ENCODE measurements at regions not wholly inside any gene's neighbourhood (a gene's known extent, or its start where the extent isn't known, plus 50 kb on each side); places are given as distances from the start of the nearest gene placed in this dataset.

DNA sequence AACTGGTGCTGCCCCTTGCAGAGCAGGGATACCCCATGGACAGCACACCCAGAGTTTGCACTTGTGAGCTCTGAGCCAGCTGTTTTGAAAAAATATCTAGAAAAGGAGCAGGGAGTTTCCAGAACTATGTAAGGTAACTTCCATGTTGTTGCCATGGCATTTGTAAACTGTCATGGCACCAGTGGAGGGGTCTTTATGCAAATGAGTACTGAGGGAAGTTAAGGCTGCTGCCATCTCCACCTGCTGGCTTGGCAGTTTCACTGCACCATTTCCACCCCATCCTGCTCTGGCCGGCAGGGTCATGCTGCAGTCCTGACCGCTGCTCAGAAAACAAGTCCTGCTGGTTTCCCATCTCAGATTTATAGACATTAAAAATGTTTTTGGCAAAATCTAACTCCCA is 52.3 kb upstream of the SNTG2 start:
- DNase-seq: peak in 1 of 2 experiments; percentile 3

DNA sequence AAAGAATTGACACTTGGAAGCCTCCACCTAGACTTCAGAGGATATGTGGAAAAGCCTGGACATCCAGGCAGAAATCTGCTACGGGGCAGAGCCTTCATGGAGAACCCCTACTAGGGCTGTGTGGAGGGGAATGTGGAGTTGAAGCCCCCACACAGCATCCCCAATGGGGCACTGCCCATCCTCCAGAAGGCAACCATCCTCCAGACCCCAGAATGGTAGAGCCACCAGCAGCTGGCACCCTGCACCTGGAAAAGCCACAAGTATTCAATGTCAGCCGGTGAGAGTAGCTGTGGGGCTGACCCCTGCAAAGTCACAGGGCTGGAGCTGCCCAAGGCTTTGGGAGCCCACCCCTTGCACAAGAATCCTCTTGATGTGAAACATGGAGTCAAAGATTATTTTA is 53.6 kb upstream of the SNTG2 start:
- DNase-seq: no peak

DNA sequence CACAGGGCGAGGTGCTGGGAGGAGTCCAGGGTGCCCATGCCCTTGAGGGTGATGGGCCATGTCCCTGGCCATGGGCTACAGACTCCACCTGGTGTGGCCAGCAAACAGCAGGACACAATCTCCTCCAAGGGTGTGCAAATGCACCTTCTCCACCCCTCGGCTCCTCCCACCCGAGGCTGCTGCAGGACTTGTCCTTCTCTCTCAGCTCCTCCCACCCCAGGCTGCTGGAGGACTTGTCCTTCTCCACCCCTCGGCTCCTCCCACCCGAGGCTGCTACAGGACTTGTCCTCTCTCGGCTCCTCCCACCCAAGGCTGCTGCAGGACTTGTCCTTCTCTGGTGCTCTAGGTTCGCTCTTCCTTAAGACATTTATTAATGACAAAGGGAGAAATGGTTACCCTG is 57.3 kb upstream of the SNTG2 start:
- no peak for DNase-seq

DNA sequence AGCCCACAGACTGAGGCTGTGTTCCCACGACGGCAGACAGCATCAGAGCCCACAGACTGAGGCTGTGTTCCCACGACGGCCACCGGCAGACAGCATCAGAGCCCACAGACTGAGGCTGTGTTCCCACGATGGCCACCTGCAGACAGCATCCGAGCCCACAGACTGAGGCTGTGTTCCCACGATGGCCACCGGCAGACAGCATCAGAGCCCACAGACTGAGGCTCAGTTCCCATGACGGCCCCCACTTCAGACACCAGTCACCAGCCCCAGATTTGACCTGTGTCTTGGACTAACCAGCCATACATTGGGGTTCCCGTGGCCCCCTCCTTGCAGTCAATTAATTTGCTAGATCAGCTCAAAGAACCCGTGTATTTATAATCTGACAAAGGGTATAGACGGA is 57.8 kb upstream of the SNTG2 start:
- DNase-seq: no peak

DNA sequence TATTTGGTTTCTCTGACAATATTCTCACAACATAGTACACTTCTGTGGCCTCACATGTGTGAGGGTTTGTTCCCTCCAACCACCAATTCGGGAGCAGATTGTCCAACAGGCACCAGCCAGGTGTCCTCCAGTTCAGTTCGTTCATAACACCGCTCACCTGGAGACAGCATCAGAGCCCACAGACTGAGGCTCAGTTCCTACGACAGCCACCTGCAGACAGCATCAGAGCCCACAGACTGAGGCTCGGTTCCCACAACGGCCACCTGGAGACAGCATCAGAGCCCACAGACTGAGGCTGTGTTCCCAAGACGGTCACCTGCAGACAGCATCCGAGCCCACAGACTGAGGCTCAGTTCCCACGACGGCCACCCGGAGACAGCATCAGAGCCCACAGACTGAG is 58.2 kb upstream of the SNTG2 start:
- no peak for DNase-seq

DNA sequence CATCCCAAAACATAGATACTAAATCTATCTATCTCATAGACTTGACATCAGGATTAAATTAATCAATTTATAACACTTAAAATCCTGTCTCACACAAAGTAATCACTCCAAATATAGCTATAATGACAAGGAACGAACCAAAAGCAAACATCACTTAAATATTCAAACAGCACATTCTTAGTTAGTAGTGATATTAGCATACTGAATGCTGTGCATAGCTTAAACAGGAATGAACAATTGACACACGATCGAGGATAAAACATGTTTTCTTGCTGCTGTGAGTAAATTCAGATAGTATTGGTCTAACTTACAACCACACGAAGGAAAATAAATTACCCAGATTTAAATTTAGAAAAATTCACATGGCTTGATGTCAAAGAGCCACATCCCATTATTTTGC is 58.9 kb upstream of the SNTG2 start:
- DNase-seq: no peak

DNA sequence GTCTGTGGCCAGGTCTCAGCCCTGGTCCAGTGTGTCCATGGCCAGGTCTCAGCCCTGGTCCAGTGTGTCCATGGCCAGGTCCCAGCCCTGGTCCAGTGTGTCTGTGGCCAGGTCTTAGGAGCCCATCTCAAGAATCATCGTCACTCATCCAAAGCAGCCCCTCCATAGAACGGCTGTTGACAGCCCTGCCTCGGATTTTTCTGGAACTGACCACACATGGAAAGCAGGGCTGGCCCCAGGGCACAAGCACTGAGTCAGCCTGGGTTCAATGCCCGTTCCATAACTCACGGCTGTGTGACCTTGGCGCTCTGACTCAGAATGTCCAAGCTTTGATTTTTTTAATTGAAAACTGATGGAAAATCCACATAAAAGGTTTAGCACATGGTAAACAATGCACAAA is 59.9 kb upstream of the SNTG2 start:
- DNase-seq: no peak

DNA sequence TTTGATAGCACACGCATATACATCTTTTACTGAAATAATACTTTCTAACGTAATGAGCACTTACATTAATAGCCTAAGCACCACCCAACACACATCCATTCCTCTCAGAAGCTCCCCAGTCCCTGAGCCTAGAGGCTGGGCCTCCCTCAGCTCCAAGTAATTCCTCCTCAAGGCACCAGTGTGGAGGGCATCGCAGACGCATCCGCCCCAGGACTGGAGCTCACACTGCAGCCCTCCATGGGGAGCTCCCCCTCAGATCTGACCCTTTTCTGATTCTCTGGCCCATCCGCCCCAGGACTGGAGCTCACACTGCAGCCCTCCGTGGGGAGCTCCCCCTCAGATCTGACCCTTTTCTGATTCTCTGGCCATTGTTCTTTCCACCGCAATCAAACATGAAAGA is 60.4 kb upstream of the SNTG2 start:
- no peak for DNase-seq

DNA sequence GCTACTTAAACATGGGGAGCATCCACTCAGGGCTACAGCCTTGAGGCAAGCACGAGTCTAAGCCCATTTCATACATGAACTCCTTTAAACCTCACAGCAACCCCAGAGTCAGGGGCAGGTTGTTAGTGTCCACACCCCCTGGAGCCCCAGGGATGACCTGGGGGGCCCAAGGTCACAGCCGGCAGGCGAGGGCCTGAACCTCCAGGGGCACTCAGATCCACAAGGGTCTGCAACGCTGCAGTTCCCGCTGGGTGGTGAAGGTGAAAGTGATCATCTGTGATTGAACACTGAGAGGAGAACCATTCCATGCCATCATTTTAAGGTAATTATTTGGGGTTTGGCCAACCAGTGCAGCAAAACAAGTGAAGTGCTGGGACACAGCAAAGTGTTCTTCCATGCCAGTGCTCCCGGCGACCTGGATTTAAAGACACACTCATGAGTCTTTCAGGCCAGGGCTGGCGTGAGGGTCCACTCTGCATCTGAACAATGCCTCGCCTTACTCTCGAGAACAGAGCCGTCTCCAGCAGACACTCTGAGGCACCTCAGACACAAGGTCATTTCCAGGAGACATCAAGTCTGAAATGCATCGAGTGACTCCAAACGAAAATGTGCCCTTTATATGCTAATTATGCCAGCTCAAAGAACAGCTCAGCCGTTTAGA is 61.6 kb upstream of the SNTG2 start:
- DNase-seq: no peak

DNA sequence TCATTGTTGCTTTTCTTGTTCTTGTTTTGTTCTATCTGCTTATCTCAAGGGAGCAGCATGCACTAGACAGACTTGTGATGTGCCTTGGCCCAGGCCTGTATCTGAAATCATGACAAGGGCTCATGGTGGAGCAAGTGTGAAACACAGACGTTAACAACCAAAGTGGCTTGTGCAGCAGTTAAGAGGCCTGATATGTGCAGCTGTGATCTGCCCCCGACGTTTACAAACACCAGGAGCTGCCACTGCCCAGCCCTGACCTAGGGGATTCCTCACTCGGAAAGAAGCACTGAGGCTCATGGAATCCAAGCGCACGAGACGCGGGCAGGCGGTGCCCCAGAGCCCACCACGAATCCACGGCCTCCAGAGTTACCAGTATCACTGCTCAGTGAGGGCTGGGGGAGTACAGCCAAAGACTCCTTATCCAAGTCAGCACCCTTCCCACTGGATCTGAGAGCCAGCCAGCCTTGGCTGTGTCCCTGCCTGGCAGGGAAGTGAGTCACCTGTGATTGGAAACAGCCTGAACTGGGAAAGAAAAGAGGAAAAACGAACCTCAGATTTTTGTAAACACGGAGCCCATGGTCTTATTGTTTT is 62.3 kb upstream of the SNTG2 start:
- no peak for DNase-seq

DNA sequence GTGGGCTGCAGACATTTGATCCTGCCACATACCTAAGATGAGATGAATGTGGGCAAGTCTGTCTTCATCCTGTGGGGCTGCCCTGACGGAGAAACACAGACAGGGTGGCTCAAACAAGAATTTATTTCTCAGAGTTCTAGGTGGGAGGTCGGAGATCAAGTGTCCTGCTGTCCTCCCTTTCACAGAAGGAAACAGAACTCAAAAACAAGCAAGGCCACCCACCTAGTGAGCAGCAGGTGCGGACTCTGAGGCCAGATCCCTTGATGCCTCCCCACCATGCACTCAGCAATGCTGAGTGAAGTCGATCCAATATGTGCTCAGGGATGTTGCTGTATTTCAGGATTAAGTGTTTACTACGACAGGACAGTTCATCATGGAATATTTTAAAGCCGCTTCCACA is 63.0 kb upstream of the SNTG2 start:
- DNase-seq: no peak

DNA sequence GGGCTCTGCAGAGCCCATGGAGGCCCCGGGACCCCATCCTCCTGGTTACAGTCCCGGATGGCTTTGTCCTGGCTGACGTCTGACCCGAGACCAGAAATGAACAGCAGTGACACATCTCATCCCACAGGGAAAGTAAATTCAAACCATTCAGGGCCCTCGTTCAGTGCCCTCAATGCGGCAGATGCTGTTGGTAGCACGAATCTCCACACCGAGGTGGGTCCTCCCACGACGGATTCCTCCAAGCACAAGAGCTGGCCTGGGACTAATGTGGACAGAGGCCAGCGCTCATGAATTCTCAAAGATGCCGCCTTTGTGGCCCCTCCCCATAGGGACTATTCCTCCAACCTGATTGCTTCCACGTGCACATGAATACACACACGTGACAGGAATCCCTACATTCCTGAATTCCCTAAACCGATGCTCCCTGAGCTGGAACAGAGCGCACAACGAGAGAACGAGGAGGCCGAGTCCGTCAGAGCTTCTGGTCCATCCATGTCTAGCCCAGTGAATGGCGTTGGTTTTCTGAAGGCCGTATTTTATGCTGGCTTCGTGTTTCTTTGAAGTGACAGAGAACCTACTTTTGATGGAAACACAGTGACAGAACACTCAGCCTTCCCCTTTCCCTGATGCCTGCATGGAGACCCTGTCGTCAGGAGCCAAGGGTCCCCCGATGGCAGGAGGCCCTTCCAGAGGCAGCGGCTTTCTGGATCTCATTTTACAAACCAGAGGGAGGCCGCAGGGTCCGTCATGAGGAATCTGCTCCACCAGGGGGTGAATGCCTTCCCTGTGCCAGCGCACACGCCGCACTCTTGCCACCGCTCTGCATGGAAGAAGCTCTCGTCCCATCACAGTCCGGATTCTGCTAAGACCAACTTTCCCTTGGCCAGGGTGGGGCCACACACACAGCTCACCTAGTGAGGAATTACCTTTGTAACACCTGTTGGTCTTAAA is 64.3 kb upstream of the SNTG2 start:
- no peak for DNase-seq

DNA sequence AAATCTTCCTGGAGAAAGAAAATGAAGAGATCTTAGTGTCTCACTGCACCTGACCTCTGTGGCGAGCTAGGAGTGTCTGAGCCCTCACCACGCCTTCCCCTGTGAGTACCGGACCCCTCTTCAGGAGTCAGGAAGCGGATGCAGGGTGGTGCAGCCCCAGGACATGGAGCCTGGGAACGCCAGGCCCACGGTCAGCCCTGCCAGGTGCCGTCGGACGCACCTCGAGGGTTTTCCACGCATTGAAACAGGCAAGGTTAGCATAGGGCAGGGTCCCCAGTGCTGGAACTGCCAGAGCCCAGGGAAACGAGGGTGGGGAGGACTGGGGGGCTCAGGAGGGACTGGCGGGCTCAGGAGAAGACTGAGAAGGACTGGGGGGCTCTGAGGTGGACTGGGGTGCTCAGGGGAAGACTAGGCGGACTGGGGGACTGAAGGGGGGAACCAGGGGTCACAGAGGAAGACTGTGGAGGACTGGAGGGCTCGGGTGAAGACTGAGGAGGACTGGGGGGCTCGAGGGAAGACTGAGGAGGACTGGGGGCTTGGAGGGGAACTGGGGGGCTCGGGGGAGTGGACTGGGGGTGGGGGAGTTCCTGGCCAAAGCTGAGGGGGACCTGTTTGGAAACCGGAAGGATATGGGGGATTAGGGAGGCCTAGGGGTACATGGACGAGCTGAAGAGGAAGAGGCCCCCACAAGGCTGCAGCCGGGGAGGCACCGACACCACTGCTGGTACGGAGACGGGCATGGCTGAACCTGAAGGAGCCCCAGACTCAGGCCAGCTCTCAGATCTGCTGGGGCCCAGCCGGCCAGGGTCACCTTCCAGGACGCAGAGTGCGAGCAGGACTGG is 65.2 kb upstream of the SNTG2 start:
- DNase-seq: no peak

DNA sequence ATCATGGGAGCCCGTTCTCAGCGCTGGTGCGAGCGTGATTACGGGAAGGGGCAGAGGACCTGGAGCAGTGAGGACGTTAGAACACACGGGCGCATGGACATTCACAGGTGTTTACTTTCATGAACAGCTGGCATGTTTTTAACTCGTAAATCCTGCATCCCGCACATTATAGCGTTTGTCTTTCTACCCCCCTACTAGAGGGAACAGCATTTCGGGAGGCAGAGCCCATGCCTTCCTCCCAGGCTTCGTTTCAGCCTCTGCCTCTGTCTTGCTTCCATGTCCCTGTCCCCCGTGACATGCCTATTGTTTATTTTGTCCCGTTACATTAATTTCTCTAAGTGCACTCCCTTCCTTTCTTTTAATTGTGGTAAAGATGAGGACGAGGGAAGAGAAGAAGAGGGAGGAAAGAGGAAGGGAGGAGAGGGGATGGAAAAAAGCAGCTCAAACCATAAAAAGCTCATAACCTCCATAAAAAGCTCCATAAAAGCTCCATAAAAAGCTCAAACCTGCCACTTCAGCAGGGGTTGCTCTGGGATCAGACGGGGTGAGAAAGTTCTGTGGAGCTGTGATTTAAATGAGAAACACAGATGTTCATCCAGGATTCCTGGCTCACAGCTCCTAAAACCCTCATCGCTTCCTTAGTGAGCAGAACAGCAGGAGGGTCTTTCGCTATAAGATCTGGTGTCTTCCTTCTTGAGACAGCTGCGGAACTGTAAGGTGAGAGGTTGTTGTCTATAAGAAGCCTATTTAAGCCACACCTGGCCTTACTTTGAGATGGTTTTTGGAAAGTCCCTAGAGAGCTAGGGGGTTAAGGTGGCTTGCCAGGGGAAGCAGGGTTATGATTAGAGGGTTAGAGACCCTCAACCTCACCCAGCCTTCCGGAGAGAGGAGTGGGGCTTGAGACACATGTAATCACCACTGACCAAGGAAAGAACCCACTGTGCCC is 66.6 kb upstream of the SNTG2 start:
- DNase-seq: no peak

DNA sequence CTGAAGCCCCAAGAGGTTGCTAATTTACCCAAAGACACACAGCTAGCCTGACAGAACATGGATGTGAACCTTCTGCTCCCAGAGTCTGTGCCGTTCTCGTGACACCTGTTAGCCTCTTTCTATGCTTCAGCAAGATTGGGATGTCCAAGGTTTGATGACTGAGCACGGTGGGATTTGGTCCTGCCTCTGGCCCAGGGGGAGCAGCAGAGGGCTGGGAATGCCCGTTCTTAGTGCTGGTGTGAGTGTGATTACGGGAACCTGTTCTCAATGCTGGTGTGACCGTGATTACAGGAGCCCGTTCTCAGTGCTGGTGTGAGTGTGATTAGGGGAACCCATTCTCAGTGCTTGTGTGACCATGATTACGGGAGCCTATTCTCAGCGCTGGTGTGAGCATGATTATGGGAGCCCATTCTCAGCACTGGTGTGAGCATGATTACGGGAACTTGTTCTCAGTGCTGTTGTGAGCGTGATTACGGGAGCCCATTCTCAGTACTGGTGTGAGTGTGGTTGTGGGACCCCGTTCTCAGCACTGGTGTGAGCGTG is 67.3 kb upstream of the SNTG2 start:
- DNase-seq: no peak

DNA sequence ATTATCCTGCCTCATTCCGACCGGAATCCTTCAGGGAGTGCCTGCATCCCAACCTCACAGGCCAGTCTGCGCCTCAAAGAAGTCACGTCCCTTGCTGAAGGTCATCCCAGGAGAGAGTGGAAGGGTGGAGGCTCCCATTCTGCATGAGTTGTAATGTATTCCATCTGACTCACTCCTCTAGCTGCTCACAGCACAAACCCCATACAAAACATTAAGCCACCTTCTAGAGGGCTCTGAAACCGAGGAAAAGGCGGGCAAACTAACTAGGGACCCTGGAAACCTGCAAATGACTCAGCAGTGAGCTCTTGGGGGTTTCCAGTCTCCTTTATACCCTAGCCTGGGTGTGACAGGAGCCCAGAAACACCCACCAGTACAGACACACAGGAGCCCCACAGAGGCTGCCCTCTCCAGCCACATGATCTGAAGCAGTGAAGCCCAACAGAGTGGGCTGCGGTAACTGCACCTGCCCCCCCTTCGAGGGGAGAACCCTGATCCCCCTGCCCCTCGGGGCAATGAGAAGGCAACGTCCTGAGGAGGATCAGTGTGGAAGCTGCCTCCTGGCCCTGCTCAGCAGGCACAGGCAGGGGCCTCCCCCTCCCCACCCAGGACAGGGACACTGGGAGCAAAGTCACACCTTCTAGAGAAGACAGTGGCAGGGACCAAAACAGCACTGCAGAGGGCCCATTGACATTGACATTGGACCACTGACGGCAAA is 69.3 kb upstream of the SNTG2 start:
- no peak for DNase-seq

DNA sequence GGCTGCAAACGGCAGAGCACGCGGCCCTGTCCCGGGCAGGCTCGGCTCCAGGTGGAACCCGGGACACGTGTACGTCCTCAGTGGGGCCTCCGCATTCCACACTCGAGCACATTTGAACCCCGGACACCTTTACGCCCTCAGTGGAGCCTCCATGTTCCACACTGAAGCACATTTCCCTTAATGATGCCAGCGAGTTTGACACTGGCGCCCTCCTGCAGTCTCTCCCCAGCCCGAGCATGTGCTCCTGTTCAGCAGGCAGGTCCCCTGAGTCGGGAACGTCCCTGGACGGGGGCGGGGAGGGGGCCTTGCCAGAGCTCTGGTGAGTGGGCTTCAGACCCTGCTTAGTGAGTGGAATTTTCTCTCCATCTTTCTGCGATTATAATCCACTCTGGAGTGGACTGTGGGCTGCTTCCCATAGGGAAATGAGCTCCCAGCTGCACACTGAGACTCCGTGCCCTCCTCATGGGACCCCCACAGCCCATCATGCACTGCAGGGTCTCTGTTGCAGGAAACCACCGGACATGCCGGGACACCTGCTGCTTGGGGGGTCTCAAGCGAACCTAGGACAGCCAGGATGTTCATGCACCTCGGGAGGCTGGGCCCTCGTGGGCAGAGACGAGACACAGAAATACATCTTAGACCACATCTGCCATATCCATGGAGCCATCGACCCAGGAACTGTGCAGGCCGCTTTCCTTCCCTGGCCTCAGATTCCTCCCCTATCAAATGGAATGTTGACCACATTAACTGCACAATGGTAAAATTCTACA is 70.3 kb upstream of the SNTG2 start:
- DNase-seq: no peak

DNA sequence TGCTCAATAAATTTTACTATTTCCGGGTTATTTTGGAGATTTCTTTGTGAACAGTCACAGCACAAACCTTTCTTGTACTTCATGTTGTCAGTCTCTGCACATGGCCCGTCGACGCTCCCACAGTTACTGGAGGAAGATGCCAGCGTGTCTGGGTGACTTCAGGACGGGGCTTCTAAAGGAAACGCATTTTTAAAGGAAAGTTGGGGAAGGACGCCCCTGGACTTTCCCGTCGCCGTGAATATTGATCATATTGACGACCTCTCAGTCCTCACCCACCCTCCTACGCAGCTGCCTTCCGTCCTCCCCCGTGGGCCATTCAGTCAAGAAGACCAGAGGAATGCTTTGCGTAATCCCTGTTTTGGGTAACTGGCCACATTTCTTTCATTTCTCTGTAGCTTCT is 71.1 kb upstream of the SNTG2 start:
- no peak for DNase-seq

DNA sequence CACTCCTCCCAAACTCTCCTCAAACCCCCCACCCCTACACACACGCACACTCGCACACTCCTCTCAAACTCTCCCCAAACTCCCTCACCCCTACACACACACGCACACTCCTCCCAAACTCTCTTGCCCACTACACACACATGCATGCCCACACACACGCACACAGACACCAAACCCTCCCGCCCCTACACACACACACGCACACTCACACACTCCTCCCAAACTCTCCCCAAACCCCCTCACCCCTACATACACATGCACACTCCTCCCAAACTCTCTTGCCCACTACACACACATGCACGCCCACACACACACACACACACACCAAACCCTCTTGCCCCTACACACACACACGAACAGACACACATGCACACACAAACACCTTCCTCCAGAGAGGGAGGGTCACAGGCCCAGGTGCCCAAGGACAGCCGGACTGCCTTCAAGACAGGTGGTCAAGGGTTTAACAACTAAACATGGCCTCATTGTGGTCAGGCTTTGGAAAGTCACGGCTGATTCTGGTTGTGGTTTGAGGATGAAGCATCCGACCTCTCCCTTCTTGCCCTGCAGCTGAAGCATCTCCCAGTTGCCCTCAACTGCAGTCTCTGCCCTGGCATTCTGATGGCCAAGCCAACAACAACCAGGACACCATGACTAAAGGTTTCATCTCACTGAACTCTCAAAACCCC is 72.3 kb upstream of the SNTG2 start:
- no peak for DNase-seq

DNA sequence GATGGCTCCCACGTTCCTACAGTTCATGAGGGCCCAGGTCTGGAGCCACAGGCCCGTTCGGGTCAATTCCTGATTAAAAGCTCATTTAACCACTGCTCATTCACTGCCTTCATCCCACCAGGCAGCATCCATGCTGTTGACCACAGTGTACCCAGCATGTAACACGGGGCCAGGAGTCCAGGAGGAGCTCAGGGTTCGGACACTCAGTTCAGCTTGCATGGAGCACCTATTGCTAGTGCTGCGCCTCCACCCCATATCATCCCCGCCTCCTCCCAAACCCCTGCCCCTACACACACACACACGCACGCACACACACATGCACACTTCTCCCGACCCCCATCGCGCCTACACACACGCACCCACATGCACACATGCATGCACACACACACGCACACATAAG is 72.9 kb upstream of the SNTG2 start:
- no peak for DNase-seq

Data from Kasumi-1 (cell line).